ENCODE measurements at regions not wholly inside any gene's neighbourhood (a gene's known extent, or its start where the extent isn't known, plus 50 kb on each side); places are given as distances from the start of the nearest gene placed in this dataset.

- no peaks in the 10 kb centered on the region for H3K9me3 ChIP-seq
- TF ChIP-seq POLR2AphosphoS5 (IDR thresholded peaks at IDR 0.05) = no peak
- H3K4me1 ChIP-seq = peaks cover 0 to 38% (median 35%) of the 10 kb centered on the region in 4 donors
- no peak overlapping the region for H3K27ac ChIP-seq
- DNase-seq = no peak
- H3K36me3 ChIP-seq = peaks cover 0 to 31% (median 13%) of the 10 kb centered on the region in 4 donors
- no peak overlapping the region for H3K4me3 ChIP-seq
- H3K27me3 ChIP-seq = no peaks in the 10 kb centered on the region
- 94% methylated on average over 8 of the region's 8 CpGs for whole genome bisulfite sequencing, 2 donors
- intact Hi-C loops (cut with DNase I) = no loop called here
Measured at GRCh38 chr19:46919324-46919723, 58.5 kb downstream of the ARHGAP35 start.

DNA sequence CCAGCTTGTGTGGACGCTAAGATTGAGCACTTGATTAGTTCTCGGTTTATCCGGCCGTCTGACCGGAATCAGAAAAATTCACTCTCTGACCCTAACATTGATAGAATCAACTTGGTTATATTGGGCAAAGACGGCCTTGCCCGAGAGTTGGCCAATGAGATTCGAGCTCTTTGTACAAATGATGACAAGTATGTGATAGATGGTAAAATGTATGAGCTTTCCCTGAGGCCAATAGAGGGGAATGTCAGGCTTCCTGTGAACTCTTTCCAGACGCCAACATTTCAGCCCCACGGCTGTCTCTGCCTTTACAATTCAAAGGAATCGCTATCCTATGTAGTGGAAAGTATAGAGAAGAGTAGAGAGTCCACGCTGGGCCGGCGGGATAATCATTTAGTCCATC, 59.6 kb downstream of the ARHGAP35 start:
- Histone ChIP-seq H3K9me3 (no peaks in the 10 kb centered on the region), H3K4me3 (no peak overlapping the region), H3K36me3 (peaks cover 0 to 31% (median 13%) of the 10 kb centered on the region in 4 donors), H3K27me3 (no peaks in the 10 kb centered on the region), H3K27ac (no peak overlapping the region), H3K4me1 (peaks cover 0 to 38% (median 35%) of the 10 kb centered on the region in 4 donors)
- no peak for DNase-seq
- intact Hi-C loops (cut with DNase I) = no loop called here
- 95 to 97% methylated on average over 14 of the region's 14 CpGs for WGBS, 2 donors
- TF ChIP-seq POLR2A (IDR thresholded peaks at IDR 0.05) (no peak), EP300 (IDR thresholded peaks at IDR 0.05) (no peak), POLR2AphosphoS5 (IDR thresholded peaks at IDR 0.05) (no peak), CTCF (IDR thresholded peaks at IDR 0.05) (no peak)

- no peaks in the 10 kb centered on the region for H3K27me3 ChIP-seq
Measured at GRCh38 chr19:46921071-46921470, 60.3 kb downstream of the ARHGAP35 start.

GRCh38 chr19:46922465-46922864, 61.7 kb downstream of the ARHGAP35 start:
- TF ChIP-seq POLR2AphosphoS5 (IDR thresholded peaks at IDR 0.05) (no peak), CTCF (IDR thresholded peaks at IDR 0.05) (no peak), POLR2A (IDR thresholded peaks at IDR 0.05) (no peak), EP300 (IDR thresholded peaks at IDR 0.05) (no peak)
- Histone ChIP-seq H3K4me3 (no peak overlapping the region), H3K36me3 (peaks cover 0 to 31% (median 13%) of the 10 kb centered on the region in 4 donors), H3K9me3 (no peaks in the 10 kb centered on the region), H3K27ac (no peak overlapping the region), H3K4me1 (peaks cover 0 to 37% (median 34%) of the 10 kb centered on the region in 4 donors), H3K27me3 (no peaks in the 10 kb centered on the region)
- 97% methylated on average over 3 of the region's 3 CpGs for WGBS, 2 donors
- DNase-seq = no peak
- intact Hi-C loops (cut with DNase I) = no loop called here

More at GRCh38 chr19:46921071-46921470, 60.3 kb downstream of the ARHGAP35 start:
- no peak overlapping the region for H3K4me3 ChIP-seq
- no peak overlapping the region for H3K27ac ChIP-seq
- peaks cover 0 to 38% (median 36%) of the 10 kb centered on the region in 4 donors for H3K4me1 ChIP-seq
- intact Hi-C loops (cut with DNase I) = no loop called here
- no peaks in the 10 kb centered on the region for H3K9me3 ChIP-seq
- no peak for DNase-seq
- WGBS, 2 donors = 97% methylated on average over 7 of the region's 7 CpGs
- peaks cover 0 to 31% (median 13%) of the 10 kb centered on the region in 4 donors for H3K36me3 ChIP-seq
- TF ChIP-seq EP300 (IDR thresholded peaks at IDR 0.05) (no peak), CTCF (IDR thresholded peaks at IDR 0.05) (no peak), POLR2AphosphoS5 (IDR thresholded peaks at IDR 0.05) (no peak), POLR2A (IDR thresholded peaks at IDR 0.05) (no peak)

DNA sequence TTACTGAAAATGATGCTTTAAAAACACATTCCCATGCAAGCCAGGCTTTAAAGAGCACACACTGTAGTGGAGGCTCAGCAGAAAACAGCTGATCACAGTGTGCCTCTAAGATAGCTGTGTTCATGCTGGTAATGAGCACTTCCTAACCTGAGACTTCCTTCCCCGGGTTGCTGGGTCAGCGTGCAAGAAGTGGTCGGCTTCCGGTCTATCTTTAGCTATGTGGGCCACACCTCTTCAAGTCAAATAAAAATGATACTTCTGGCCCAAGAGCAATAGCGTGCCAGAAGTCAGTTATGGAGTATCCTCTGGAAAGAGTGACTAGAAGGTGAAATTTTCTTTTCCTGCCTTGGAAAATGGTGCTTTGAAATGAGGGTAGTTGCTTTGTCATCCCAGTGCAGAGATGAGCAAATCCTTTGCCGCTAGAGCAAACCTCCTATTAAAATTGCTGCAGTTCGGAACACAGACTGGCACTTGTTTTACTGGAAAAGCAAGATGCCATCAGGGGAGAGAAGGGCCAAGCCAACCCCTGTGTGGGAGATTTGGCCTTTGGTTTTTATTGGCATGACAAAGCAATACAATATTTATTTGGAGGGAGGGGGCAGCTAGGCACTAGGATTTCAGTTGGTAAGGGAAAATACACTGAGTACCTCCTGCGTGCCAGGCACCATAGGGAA, 64.2 kb downstream of the ARHGAP35 start:
- Histone ChIP-seq H3K27ac (peak overlapping the region in 3 of 4 donors; percentile 12 to 44 (median 22)), H3K9me3 (no peaks in the 10 kb centered on the region), H3K4me1 (peaks cover 0 to 56% (median 47%) of the 10 kb centered on the region in 4 donors), H3K27me3 (no peaks in the 10 kb centered on the region), H3K4me3 (no peak overlapping the region), H3K36me3 (peaks cover 0 to 20% (median 6%) of the 10 kb centered on the region in 4 donors)
- intact Hi-C loops (cut with DNase I) = no loop called here
- no peak for DNase-seq
- 8 to 30% methylated on average over 8 of the region's 8 CpGs for WGBS, 2 donors
- no peak for TF ChIP-seq POLR2AphosphoS5 (IDR thresholded peaks at IDR 0.05)
- TF ChIP-seq CTCF (IDR thresholded peaks at IDR 0.05) = no peak
- no peak for TF ChIP-seq POLR2A (IDR thresholded peaks at IDR 0.05)
- TF ChIP-seq EP300 (IDR thresholded peaks at IDR 0.05) = no peak
